PC-3 (cell line): ENCODE measurements at regions not wholly inside any gene's neighbourhood (a gene's known extent, or its start where the extent isn't known, plus 50 kb on each side); places are given as distances from the start of the nearest gene placed in this dataset.

Source experiments
- ATAC-seq: fragments of 200-7000 bp; cut with Tn5 transposase; 2 replicates; pipeline ENCODE4 v1.9.1; 2020; ENCODE audit warnings: mild to moderate bottlenecking, moderate library complexity
- BruUV-seq: library from RNA; stranded (reverse); fragments of 400-500 nt; replicated peaks from 2 replicates; lab custom pipeline; 2021; lab: Mats Ljungman, UMichigan
- CTCF ChIA-PET: fragments of 300-600 bp; sonication (Branson Sonifier 250); formaldehyde crosslinking; loops from one replicate; lab custom pipeline; 2022; ENCODE audit warnings: antibody characterized with exemption; lab: Charles Lee
- POLR2A ChIA-PET: fragments of 300-600 bp; sonication (Branson Sonifier 250); formaldehyde crosslinking; loops from one replicate; lab custom pipeline; 2022; ENCODE audit warnings: antibody characterized with exemption; ENCODE audit not compliant: unreplicated experiment; lab: Charles Lee
- DNase-seq: peaks from one replicate; pipeline ENCODE4 v3.0.0-alpha.2; 2015
- H2AFZ ChIP-seq: fragments of 300-600 bp; sonication (generic); 2 replicates; pipeline ENCODE4 v1.6.0; 2016; ENCODE audit warnings: antibody characterized with exemption, low read length
- H3F3A ChIP-seq: fragments of 300-600 bp; sonication (generic); one replicate; pipeline ENCODE4 v1.6.0; 2017; ENCODE audit warnings: antibody characterized with exemption, low read length, control low read depth, mild to moderate bottlenecking; ENCODE audit not compliant: unreplicated experiment
- H3K27ac ChIP-seq: fragments of 300-600 bp; sonication (generic); 2 replicates; pipeline ENCODE4 v1.5.1; 2016; ENCODE audit warnings: mild to moderate bottlenecking, low read length
- H3K27me3 ChIP-seq: fragments of 300-600 bp; sonication (generic); 2 replicates; pipeline ENCODE4 v1.6.1; 2016; ENCODE audit warnings: low read length, mixed read lengths
- H3K36me3 ChIP-seq: fragments of 300-600 bp; sonication (generic); 2 replicates; pipeline ENCODE4 v1.6.1; 2016; ENCODE audit warnings: low read depth, mixed run types, low read length, mixed read lengths
- H3K4me1 ChIP-seq: fragments of 300-600 bp; sonication (generic); 2 replicates; pipeline ENCODE4 v1.5.1; 2016; ENCODE audit warnings: low read length; ENCODE audit not compliant: insufficient read depth
- H3K4me2 ChIP-seq: fragments of 300-600 bp; sonication (generic); 2 replicates; pipeline ENCODE4 v1.6.0; 2016; ENCODE audit warnings: low read length
- H3K4me3 ChIP-seq: fragments of 300-600 bp; sonication (generic); 2 replicates; pipeline ENCODE4 v1.5.1; 2016; ENCODE audit warnings: mild to moderate bottlenecking, low read length, mixed read lengths
- H3K79me2 ChIP-seq: fragments of 300-600 bp; sonication (generic); 2 replicates; pipeline ENCODE4 v1.6.1; 2017; ENCODE audit warnings: low read length, mixed read lengths
- H3K9ac ChIP-seq: fragments of 300-600 bp; sonication (generic); 2 replicates; pipeline ENCODE4 v1.6.0; 2016; ENCODE audit warnings: mild to moderate bottlenecking, low read length
- H3K9me2 ChIP-seq: fragments of 300-600 bp; sonication (generic); replicated peaks from 2 replicates; pipeline ENCODE4 v1.6.1; 2016; ENCODE audit warnings: mixed run types, low read length, mixed read lengths
- H3K9me3 ChIP-seq: fragments of 300-600 bp; sonication (generic); 2 replicates; pipeline ENCODE4 v1.6.1; 2016; ENCODE audit warnings: low read length, mixed read lengths
- H4K20me1 ChIP-seq: fragments of 300-600 bp; sonication (generic); 2 replicates; pipeline ENCODE4 v1.6.1; 2016; ENCODE audit warnings: low read length, mixed read lengths
- CTCF ChIP-seq: fragments of 300-600 bp; sonication (generic); conservative IDR thresholded peaks from 2 replicates; pipeline ENCODE4 v1.5.1; 2017; ENCODE audit warnings: antibody characterized with exemption, low read depth, mild to moderate bottlenecking, low read length
- EZH2 ChIP-seq: fragments of 300-600 bp; sonication (generic); IDR thresholded peaks from one replicate; pipeline ENCODE4 v1.6.1; 2017; ENCODE audit warnings: antibody characterized with exemption, mild to moderate bottlenecking, low read length; ENCODE audit not compliant: unreplicated experiment
- EZH2phosphoT487 ChIP-seq: fragments of 300-600 bp; sonication (generic); IDR thresholded peaks from 2 replicates; pipeline ENCODE4 v1.6.1; 2018; ENCODE audit warnings: mild to moderate bottlenecking, antibody characterized with exemption, low read length, borderline replicate concordance
- intact Hi-C: fragments of 100-400 bp; cut with micrococcal nuclease; formaldehyde crosslinking; loops from 2 replicates; pipeline ENCODE4 v1.9.0; 2023

- H3K36me3 ChIP-seq: no peaks in the 10 kb centered on the region
- H4K20me1 ChIP-seq: no peaks in the 10 kb centered on the region
- no peaks in the 10 kb centered on the region for H3K27me3 ChIP-seq
- POLR2A ChIA-PET: no interaction called here
- H3F3A ChIP-seq: no peaks in the 10 kb centered on the region
- no peaks in the 10 kb centered on the region for H3K4me1 ChIP-seq
- ATAC-seq (no peak), DNase-seq (no peak)
- H3K9ac ChIP-seq: no peak overlapping the region
- intact Hi-C loops: no loop called here
- BruUV-seq: no TSS peak
- no peaks in the 10 kb centered on the region for H3K9me3 ChIP-seq
- TF ChIP-seq EZH2phosphoT487 (no peak), CTCF (no peak), EZH2 (no peak)
- no peak overlapping the region for H3K4me3 ChIP-seq
- H2AFZ ChIP-seq: no peak overlapping the region
- H3K79me2 ChIP-seq: no peaks in the 10 kb centered on the region
- no peak overlapping the region for H3K27ac ChIP-seq
- CTCF ChIA-PET: no interaction called here
- H3K9me2 ChIP-seq: no peaks in the 10 kb centered on the region
- no peak overlapping the region for H3K4me2 ChIP-seq
Observed at GRCh38 chr5:164392531-164392930, 887.1 kb downstream of the MAT2B start.

GRCh38 chr5:164394686-164395194 is 889.3 kb downstream of the MAT2B start:
- no peak overlapping the region for H3K4me3 ChIP-seq
- H3K36me3 ChIP-seq: no peaks in the 10 kb centered on the region
- DNase-seq (no peak), ATAC-seq (no peak)
- H3K27me3 ChIP-seq: no peaks in the 10 kb centered on the region
- H3K79me2 ChIP-seq: no peaks in the 10 kb centered on the region
- H3K4me2 ChIP-seq: no peak overlapping the region
- BruUV-seq: no TSS peak
- no peak overlapping the region for H3K27ac ChIP-seq
- no peaks in the 10 kb centered on the region for H3K9me2 ChIP-seq
- H3K9ac ChIP-seq: no peak overlapping the region
- CTCF ChIA-PET: no interaction called here
- no peaks in the 10 kb centered on the region for H3F3A ChIP-seq
- H3K4me1 ChIP-seq: no peaks in the 10 kb centered on the region
- H3K9me3 ChIP-seq: no peaks in the 10 kb centered on the region
- intact Hi-C loops: no loop called here
- H2AFZ ChIP-seq: no peak overlapping the region
- H4K20me1 ChIP-seq: no peaks in the 10 kb centered on the region
- POLR2A ChIA-PET: no interaction called here
- no peak for TF ChIP-seq EZH2
- no peak for TF ChIP-seq EZH2phosphoT487
- TF ChIP-seq CTCF: no peak

- Histone ChIP-seq H3K9me2 (no peaks in the 10 kb centered on the region), H2AFZ (no peak overlapping the region), H4K20me1 (no peaks in the 10 kb centered on the region), H3K9me3 (no peaks in the 10 kb centered on the region), H3K4me1 (no peaks in the 10 kb centered on the region), H3K79me2 (no peaks in the 10 kb centered on the region), H3K4me3 (no peak overlapping the region), H3K9ac (no peak overlapping the region), H3F3A (no peaks in the 10 kb centered on the region), H3K27me3 (no peaks in the 10 kb centered on the region), H3K4me2 (no peak overlapping the region), H3K27ac (no peak overlapping the region), H3K36me3 (no peaks in the 10 kb centered on the region)
- ChIA-PET POLR2A (no interaction called here), CTCF (no interaction called here)
- TF ChIP-seq EZH2phosphoT487 (no peak), CTCF (no peak), EZH2 (no peak)
- BruUV-seq: no TSS peak
- intact Hi-C loops: no loop called here
- DNase-seq (no peak), ATAC-seq (no peak)
Observed at GRCh38 chr5:164412531-164412930, 907.1 kb downstream of the MAT2B start.
